Hepatocyte (in vitro differentiated cells): ENCODE measurements at regions not wholly inside any gene's neighbourhood (a gene's known extent, or its start where the extent isn't known, plus 50 kb on each side); places are given as distances from the start of the nearest gene placed in this dataset.

ENCODE experiments used
- DNase-seq: peaks from one replicate; pipeline ENCODE4 v3.0.0-alpha.2; 2016; ENCODE audit warnings: low spot score
- H2AFZ ChIP-seq: fragments of 200-600 bp; sonication (generic); 2 replicates; pipeline ENCODE4 v1.6.0; 2016; ENCODE audit warnings: antibody characterized with exemption, mild to moderate bottlenecking
- H3K27ac ChIP-seq: fragments of 200-600 bp; sonication (generic); 2 replicates; pipeline ENCODE4 v1.5.1; 2016; ENCODE audit warnings: mild to moderate bottlenecking
- H3K27me3 ChIP-seq: fragments of 200-600 bp; sonication (generic); 2 replicates; pipeline ENCODE4 v1.6.1; 2016
- H3K36me3 ChIP-seq: fragments of 200-600 bp; sonication (generic); replicated peaks from 2 replicates; pipeline ENCODE4 v1.5.1; 2016; ENCODE audit warnings: low read depth; ENCODE audit not compliant: insufficient read depth
- H3K4me1 ChIP-seq: fragments of 200-600 bp; sonication (generic); 2 replicates; pipeline ENCODE4 v1.5.1; 2016; ENCODE audit warnings: mild to moderate bottlenecking, moderate library complexity; ENCODE audit not compliant: insufficient read depth
- H3K4me2 ChIP-seq: fragments of 200-600 bp; sonication (generic); 2 replicates; pipeline ENCODE4 v1.6.0; 2016
- H3K4me3 ChIP-seq: fragments of 200-600 bp; sonication (generic); 2 replicates; pipeline ENCODE4 v1.5.1; 2016; ENCODE audit warnings: mild to moderate bottlenecking
- H3K79me2 ChIP-seq: fragments of 200-600 bp; sonication (generic); 2 replicates; pipeline ENCODE4 v1.6.0; 2017; ENCODE audit warnings: mild to moderate bottlenecking
- H3K9me2 ChIP-seq: fragments of 200-600 bp; sonication (generic); replicated peaks from 2 replicates; pipeline ENCODE4 v1.6.0; 2017; ENCODE audit warnings: mild to moderate bottlenecking; ENCODE audit not compliant: insufficient read depth
- H3K9me3 ChIP-seq: fragments of 200-600 bp; sonication (generic); 2 replicates; pipeline ENCODE4 v1.5.1; 2016; ENCODE audit warnings: low read depth, mild to moderate bottlenecking
- H4K20me1 ChIP-seq: fragments of 200-600 bp; sonication (generic); 2 replicates; pipeline ENCODE4 v1.6.0; 2016; ENCODE audit warnings: mild to moderate bottlenecking; ENCODE audit not compliant: insufficient read depth, poor library complexity, severe bottlenecking
- EZH2 ChIP-seq: fragments of 200-600 bp; sonication (generic); IDR thresholded peaks from 2 replicates; pipeline ENCODE4 v1.6.1; 2016; ENCODE audit warnings: antibody characterized with exemption, mild to moderate bottlenecking, borderline replicate concordance
- EZH2phosphoT487 ChIP-seq: fragments of 200-600 bp; sonication (generic); IDR thresholded peaks from one replicate; pipeline ENCODE4 v1.6.1; 2018; ENCODE audit warnings: antibody characterized with exemption, mild to moderate bottlenecking, low read depth, moderate library complexity; ENCODE audit not compliant: unreplicated experiment, severe bottlenecking
- WGBS: methylation state at CpG from one replicate; pipeline ENCODE4 v1.1.6; 2016; ENCODE audit warnings: low lambda C conversion rate; ENCODE audit errors: missing lambda C conversion rate; 5-methylcytosine and 5-hydroxymethylcytosine counted together
- TF ChIP-seq, protein P1 (sequence below): fragments of 200-600 bp; sonication (generic); IDR thresholded peaks from 2 replicates; pipeline ENCODE4 v1.5.1; 2016; ENCODE audit warnings: antibody characterized with exemption, mild to moderate bottlenecking; ENCODE audit not compliant: poor library complexity

DNA sequence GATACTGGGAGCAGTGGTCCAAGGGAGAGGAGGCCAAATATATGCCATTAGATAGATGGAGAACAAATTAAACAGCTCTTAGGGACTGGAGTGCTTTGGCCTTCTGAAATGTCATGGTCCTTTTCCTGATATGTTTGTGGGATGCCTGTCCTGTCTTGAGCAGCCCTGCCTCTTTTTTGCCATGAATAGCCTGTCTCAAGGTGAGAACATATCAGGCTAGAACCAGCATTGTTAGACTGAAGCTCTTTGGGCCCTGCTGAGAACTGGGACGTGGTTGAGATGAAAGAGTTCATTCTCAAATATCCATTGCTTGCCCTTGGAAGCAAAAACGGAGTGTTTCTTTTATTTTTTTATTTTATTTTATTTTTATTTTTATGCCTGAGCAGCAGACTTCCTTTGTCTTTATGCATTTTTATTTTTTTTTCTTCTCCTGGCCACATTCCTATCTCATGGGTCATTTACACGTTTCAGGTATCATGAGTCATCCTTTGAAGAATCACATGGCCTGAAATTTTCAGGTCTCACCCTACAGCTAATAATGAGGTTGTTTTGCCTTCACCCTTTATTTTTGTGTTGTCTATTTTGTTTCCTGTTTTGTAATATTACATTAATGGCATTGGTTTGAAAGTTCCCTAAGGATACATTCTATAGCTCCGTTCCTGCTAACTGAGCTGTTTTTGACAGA, 371.4 kb downstream of the PSAT1 start:
- no peak overlapping the region for H3K4me2 ChIP-seq
- H3K36me3 ChIP-seq: no peaks in the 10 kb centered on the region
- no peaks in the 10 kb centered on the region for H3K9me3 ChIP-seq
- peak; percentile 21 for DNase-seq
- peak overlapping the region; percentile 28 for H3K27ac ChIP-seq
- no peak overlapping the region for H3K4me3 ChIP-seq
- no peaks in the 10 kb centered on the region for H3K79me2 ChIP-seq
- H3K9me2 ChIP-seq: no peaks in the 10 kb centered on the region
- TF ChIP-seq EZH2phosphoT487: no peak
- TF ChIP-seq, protein P1, sequence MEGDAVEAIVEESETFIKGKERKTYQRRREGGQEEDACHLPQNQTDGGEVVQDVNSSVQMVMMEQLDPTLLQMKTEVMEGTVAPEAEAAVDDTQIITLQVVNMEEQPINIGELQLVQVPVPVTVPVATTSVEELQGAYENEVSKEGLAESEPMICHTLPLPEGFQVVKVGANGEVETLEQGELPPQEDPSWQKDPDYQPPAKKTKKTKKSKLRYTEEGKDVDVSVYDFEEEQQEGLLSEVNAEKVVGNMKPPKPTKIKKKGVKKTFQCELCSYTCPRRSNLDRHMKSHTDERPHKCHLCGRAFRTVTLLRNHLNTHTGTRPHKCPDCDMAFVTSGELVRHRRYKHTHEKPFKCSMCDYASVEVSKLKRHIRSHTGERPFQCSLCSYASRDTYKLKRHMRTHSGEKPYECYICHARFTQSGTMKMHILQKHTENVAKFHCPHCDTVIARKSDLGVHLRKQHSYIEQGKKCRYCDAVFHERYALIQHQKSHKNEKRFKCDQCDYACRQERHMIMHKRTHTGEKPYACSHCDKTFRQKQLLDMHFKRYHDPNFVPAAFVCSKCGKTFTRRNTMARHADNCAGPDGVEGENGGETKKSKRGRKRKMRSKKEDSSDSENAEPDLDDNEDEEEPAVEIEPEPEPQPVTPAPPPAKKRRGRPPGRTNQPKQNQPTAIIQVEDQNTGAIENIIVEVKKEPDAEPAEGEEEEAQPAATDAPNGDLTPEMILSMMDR: no peak
- H3K4me1 ChIP-seq: no peaks in the 10 kb centered on the region
- 70% methylated on average over 4 of the region's 4 CpGs for WGBS
- H3K27me3 ChIP-seq: peaks cover 3% of the 10 kb centered on the region
- no peak overlapping the region for H2AFZ ChIP-seq
- no peaks in the 10 kb centered on the region for H4K20me1 ChIP-seq

DNA sequence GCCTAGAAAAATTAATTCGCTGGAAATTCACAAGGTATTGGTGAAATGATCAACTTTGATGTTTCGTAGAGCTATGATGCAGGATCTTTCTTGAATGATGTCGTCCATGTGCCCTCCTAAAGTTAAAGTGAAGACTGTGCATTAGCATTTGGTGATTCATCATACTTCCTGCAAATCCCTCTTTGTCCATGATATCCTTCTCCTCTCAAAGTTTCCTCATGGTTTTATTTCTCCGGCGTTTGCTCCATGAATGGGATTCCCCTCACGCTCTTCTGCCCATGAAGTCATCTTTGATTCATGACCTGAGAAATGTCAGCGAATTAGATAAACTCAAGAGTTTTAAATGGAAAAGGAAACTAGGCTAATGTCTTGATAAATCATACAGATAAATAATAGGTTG, 372.7 kb downstream of the PSAT1 start:
- no peak for DNase-seq
- Histone ChIP-seq H3K9me2 (no peaks in the 10 kb centered on the region), H2AFZ (no peak overlapping the region), H3K27me3 (no peaks in the 10 kb centered on the region), H4K20me1 (no peaks in the 10 kb centered on the region), H3K79me2 (no peaks in the 10 kb centered on the region), H3K4me3 (no peak overlapping the region), H3K4me1 (no peaks in the 10 kb centered on the region), H3K9me3 (no peaks in the 10 kb centered on the region), H3K36me3 (no peaks in the 10 kb centered on the region), H3K4me2 (no peak overlapping the region), H3K27ac (no peak overlapping the region)
- WGBS: 90% methylated on average over 7 of the region's 7 CpGs
- TF ChIP-seq, protein P1: no peak
- no peak for TF ChIP-seq EZH2
- TF ChIP-seq EZH2phosphoT487: no peak

DNA sequence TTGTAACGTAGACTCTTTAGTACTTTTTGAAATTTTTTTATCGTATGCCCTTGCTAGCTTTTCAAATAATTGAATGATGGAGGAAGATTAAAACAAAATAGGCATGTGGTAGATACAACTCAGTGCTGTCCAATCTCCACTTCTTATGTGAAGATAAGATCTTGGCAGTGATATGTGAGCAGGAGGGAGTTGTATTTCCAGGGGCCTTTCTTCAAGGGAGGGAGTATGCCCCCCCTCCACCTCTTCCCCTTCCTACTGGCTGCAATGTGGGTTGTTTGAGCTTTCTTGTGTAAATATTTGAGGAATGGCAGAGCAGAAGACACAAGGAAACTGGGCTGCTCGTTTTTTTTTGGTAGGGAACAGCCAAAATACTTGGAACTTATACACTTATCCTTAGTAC, 374.9 kb downstream of the PSAT1 start:
- H3K27me3 ChIP-seq: no peaks in the 10 kb centered on the region
- H3K79me2 ChIP-seq: no peaks in the 10 kb centered on the region
- no peaks in the 10 kb centered on the region for H3K9me2 ChIP-seq
- no peak for DNase-seq
- H3K27ac ChIP-seq: no peak overlapping the region
- H3K4me2 ChIP-seq: no peak overlapping the region
- no peaks in the 10 kb centered on the region for H3K9me3 ChIP-seq
- TF ChIP-seq EZH2phosphoT487: no peak
- TF ChIP-seq, protein P1: no peak
- no peak for TF ChIP-seq EZH2
- WGBS: 51% methylated on average over 3 of the region's 3 CpGs
- no peaks in the 10 kb centered on the region for H3K36me3 ChIP-seq
- no peak overlapping the region for H3K4me3 ChIP-seq
- no peaks in the 10 kb centered on the region for H4K20me1 ChIP-seq
- H2AFZ ChIP-seq: no peak overlapping the region
- H3K4me1 ChIP-seq: no peaks in the 10 kb centered on the region

DNA sequence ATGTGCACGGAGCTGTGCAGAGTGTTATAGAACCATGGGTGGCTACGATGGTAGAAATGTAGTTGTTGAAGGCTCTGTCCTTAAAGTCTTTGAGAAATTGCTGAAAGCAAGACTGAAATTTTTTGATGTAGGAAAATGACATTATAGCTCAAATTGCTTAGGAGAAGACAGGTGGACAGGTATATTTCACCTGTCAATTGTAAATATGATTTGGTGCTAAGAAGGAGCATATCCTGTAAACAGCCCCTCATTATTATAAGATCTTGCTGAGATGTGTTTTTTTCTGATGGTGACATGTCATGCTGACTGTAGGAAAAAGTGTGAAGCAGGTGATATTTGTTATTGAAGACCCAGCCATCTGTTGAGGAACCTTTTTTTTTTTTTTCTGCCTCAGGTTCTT, 377.9 kb downstream of the PSAT1 start:
- Histone ChIP-seq H3K9me2 (no peaks in the 10 kb centered on the region), H4K20me1 (no peaks in the 10 kb centered on the region), H3K36me3 (no peaks in the 10 kb centered on the region), H3K4me2 (no peak overlapping the region), H3K4me1 (no peaks in the 10 kb centered on the region), H3K27me3 (no peaks in the 10 kb centered on the region), H3K9me3 (no peaks in the 10 kb centered on the region), H3K27ac (no peak overlapping the region), H2AFZ (no peak overlapping the region), H3K4me3 (no peak overlapping the region), H3K79me2 (no peaks in the 10 kb centered on the region)
- no peak for DNase-seq
- no peak for TF ChIP-seq EZH2phosphoT487
- TF ChIP-seq EZH2: no peak
- TF ChIP-seq, protein P1: no peak
- 92% methylated on average over 2 of the region's 2 CpGs for WGBS
